HG03039 (cell line): ENCODE measurements at regions not wholly inside any gene's neighbourhood (a gene's known extent, or its start where the extent isn't known, plus 50 kb on each side); places are given as distances from the start of the nearest gene placed in this dataset.

Experiments used
- ATAC-seq: cut with Tn5 transposase; IDR thresholded peaks from one replicate; pipeline ENCODE4 v1.9.1; 2021; ENCODE audit warnings: mild to moderate bottlenecking, moderate library complexity; ENCODE audit not compliant: unreplicated experiment

DNA sequence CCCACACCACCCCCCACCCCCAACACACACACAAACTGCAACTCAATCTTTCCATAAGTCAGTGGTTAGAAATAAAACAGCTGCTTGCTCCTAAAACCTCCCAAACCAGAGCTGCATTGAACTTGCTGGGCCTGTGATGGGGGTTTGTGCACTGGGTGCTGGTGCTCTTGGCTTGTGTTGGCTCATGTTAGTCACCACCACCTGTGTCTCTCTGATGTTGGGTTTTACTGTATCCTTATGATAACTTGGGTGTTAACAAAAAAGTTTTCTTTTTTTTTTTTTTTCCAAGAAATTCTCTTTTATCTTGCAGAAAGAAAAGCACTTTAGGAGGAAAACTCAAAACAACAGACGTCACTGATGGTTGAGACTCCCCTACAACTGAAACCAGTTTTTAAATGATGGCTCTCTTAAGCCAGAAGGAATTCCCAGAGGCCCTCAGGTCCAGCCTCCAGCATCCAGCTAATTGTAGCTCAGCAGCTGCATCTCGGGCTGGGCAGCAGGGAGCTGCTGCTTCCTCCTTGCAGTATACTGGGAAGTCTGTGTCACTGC is 79.9 kb upstream of the DRD2 start:
- ATAC-seq: no peak

- no peak for ATAC-seq
Observed at GRCh38 chr11:113554526-113554925, 79.3 kb upstream of the DRD2 start.

DNA sequence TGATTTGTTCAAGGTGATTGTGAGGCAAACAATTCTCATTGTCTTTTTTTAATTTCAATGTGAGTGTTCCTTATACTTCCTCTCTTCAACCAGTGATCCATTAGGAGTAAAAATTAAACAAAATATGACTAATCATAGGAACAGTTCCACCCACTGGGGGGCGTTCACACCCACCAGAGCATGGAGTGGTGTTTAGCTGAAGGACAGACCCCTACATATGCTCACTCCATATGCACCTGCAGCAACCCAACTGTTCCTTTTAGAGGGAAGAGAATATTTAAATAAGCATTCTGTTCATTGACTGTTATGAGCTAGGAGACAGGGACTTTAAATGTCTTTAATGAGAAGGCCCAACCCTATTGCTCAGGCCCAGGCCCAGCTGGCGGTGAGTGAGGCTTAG is 78.7 kb upstream of the DRD2 start:
- no peak for ATAC-seq

GRCh38 chr11:113553235-113553634 is 78.0 kb upstream of the DRD2 start:
- ATAC-seq: no peak

- ATAC-seq: no peak
Observed at GRCh38 chr11:113552271-113552670, 77.1 kb upstream of the DRD2 start.

DNA sequence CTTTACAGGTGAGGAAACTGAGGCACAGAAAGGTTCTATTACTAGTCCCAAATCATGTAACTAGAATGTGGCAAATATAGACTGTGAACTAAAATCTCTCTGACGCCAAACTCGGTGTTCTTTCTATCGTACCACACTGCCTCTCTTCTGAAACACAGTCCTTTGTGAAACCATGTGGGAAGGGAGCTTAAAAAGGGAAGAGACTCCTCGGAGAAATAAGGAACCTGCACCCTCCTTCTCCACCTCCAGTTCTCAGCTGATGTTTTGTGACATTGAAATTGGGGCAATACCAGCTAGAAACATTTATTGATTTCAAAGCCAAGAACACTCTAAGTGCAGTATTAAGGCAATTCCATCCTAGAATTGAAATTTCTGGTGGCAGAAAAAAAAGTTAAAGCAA is 76.4 kb upstream of the DRD2 start:
- ATAC-seq: no peak

GRCh38 chr11:113549611-113550578 is 74.7 kb upstream of the DRD2 start:
- no peak for ATAC-seq

DNA sequence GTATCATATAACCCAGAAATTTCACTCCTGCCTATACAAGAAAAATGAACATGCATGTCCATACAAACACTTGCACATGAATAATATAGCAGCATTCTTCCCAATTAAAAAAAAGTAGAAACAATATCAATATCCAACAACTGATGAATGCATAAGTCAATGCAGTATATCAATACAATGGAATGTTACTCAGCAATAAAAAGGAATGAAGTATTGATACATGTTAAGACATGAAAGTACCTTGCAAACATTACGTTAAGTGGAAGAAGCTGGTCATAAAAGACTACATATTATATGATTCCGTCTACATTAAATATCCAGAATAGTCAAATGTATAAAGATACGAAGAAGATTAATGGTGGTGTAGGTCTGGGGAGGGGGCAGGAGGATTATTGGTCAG is 73.9 kb upstream of the DRD2 start:
- ATAC-seq: no peak

- no peak for ATAC-seq
Observed at GRCh38 chr11:113547739-113548138, 72.5 kb upstream of the DRD2 start.

DNA sequence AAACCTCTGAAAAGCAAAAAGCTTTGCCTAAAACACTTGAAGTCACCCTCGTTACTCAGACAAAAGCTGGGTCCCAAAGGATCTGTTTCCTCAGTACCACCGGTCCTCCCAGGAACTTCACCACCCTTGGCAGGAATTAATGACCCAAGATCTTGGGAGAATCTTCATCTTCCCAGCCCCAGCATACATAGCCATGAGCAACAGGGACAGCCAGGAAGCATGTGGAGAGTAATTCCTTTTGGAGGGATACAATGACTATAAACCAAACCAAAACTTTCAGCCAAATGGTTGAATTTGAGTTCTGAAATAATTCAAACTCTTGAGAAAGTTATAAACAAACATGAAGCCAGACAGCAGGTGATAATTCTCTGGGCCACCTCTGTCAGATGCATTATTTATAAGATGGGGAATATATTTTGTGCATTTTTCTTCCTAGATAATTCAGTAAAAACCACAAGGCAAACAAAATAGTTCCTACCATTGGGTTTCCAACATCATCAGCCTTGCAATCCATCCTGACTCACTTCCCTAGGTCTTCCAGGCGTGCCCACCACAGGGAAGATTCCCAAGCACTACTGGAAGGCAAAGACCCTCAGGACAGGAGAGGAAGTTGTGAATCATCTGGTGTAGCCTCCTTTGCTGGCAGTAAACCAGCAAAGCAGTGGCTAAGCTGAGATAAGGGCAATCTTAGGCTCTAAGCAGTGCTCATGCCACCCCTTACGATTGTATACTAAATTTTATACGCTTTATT is 71.7 kb upstream of the DRD2 start:
- ATAC-seq: no peak

DNA sequence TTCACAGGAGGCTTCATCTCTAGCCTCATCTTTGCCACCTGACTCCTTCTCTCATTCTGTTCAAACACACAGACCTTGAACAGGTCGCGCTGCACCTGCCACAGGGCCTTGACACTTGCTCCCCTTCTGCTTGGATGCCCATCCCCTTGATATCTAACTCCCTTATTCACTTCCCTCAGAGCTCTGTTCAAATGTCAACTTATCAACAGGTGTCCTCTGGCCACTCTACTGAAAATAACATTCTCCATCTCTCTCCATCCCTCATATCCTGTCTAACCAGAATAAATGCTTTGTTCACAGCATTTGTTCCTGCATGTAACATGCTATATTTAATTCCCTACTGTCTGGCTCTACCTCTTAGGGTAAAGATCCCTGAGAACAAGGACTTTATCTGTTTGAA is 67.2 kb upstream of the DRD2 start:
- no peak for ATAC-seq

GRCh38 chr11:113540416-113541330 is 65.5 kb upstream of the DRD2 start:
- ATAC-seq: no peak

DNA sequence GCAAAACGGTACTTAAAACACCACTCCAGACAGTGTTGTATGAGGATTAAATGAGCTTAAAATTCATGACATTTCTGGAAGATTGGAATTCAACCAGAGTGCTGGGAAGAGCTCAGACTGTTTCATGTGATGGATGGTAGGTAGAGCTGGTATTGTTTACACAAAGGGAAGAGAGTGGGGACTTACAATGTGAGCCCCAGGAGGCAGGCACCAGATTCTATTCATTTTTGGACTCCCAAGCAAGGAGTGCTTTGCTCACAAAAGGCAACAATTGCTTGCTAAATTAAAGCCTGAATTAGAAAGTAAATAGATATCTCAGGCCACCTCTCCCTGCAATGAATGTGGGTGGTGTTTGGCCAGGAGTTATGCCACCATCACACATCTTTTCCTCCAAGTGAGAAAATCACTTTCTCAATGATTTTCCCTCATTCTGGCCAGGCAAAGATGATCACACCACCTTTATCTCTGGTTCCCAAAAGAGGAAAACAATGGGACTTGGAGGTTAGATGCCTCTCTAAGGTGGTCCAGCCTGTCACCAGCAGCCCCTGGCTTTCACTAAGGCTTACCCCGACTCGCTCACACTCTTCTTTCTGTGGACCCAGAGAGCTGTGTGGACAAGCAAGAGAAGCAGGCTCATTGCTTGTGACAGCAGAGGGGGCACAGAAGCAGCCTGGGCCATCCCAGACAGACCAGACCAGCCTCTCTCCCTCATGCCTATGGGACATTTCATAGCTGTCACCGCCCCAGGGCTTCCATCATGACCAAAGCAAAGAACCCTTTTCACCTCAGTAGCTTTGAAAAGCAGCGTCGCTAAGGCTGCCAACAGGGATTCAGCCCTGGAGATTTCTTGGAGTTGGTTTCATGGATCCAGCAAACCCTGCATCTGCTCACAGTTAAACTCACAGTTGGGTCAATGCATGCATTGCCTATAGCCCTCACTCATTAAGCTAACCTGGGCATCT is 63.5 kb upstream of the DRD2 start:
- ATAC-seq: no peak

- ATAC-seq: no peak
Observed at GRCh38 chr11:113534625-113535024, 59.4 kb upstream of the DRD2 start.

DNA sequence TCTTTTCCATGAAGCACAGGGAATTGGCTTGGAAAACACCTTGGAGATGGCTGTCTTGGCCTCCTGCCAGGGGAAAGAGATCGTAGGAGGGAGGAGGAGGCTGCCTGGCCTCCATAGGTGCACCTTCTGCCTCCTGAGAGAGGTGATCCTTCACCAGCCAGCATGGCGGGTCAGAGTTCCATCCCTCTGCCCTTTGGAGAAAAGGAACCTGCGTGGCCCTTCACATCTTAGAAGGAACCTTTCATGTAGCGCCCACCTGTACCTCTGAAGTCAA is 58.2 kb upstream of the DRD2 start:
- ATAC-seq: no peak

- ATAC-seq: no peak
Observed at GRCh38 chr11:113532697-113533424, 57.7 kb upstream of the DRD2 start.

GRCh38 chr11:113531575-113532451 is 56.6 kb upstream of the DRD2 start:
- no peak for ATAC-seq

DNA sequence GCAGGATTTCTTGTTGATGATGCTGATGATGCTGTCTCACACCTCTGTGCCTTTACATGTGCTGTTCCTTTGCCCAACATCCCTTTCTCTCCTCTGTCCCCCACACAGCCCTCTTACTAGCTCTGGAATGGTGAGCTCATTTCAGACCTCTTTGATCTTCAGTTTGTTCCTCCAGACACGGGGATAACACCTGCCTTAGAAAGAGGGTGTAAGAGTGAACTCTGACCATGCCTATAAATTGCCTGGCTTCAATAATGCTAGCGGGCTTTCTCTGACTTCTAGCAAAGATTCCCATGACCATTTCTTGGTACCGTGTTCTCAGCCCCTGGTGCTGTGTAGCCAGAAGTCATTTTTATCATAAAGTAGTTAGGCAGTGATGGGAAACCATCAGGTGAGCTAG is 55.9 kb upstream of the DRD2 start:
- ATAC-seq: no peak
